AG04450 (cell line): ENCODE measurements at regions not wholly inside any gene's neighbourhood (a gene's known extent, or its start where the extent isn't known, plus 50 kb on each side); places are given as distances from the start of the nearest gene placed in this dataset.

Experiments used
- CTCF ChIA-PET: fragments of 300-600, 350-600 bp; formaldehyde crosslinking; extraction: SDS; loops from one replicate; lab custom pipeline; 2022; ENCODE audit warnings: antibody characterized with exemption, inconsistent platforms; lab: Charles Lee
- POLR2A ChIA-PET: fragments of 350-600 bp; formaldehyde crosslinking; extraction: SDS; loops from one replicate; lab custom pipeline; 2021; ENCODE audit warnings: antibody characterized with exemption, inconsistent platforms; lab: Yijun Ruan, JAX
- DNase-seq: peaks from one replicate; pipeline ENCODE4 v3.0.0-alpha.2; 2011; ENCODE audit warnings: low read depth, low spot score
- H3K27ac ChIP-seq: one replicate; pipeline ENCODE4 v1.5.1; 2012; ENCODE audit warnings: low read depth, low read length, control low read depth
- H3K27me3 ChIP-seq: one replicate; pipeline ENCODE4 v1.6.0; 2012; ENCODE audit warnings: low read length; ENCODE audit not compliant: control insufficient read depth, insufficient read depth
- H3K4me3 ChIP-seq: 2 replicates; pipeline ENCODE4 v1.5.1; 2011; ENCODE audit warnings: mild to moderate bottlenecking, low read depth, low read length, control low read depth
- H3K9me3 ChIP-seq: 2 replicates; pipeline ENCODE4 v1.5.1; 2012; ENCODE audit warnings: low read length; ENCODE audit not compliant: control insufficient read depth, insufficient read depth
- TF ChIP-seq, protein P1 (sequence below): IDR thresholded peaks from 2 replicates; pipeline ENCODE4 v1.5.1; 2011; ENCODE audit warnings: low read depth, low read length, control low read depth, inconsistent platforms

DNA sequence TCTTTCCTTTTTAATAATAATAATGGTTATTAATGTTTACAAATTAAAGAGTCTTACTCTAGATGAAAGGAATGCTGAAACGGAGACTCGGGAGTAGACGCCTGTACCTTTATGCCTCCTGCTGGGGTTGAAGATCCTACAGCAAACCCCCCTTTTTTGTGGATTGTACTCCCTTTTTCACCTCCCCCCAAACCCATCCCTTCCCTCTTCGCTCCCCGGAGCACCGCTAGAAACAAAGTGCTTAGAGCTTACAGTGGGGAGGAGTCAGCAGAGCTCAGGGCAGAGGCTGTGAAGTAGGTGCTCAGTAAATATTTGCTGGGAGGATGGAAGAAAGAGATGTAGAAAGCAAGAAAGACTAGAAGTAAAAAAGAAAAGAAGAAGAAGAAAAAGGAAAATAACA is 169.7 kb downstream of the NXPE2 start:
- ChIA-PET POLR2A (no interaction called here), CTCF (no interaction called here)
- Histone ChIP-seq H3K27me3 (no peaks in the 10 kb centered on the region), H3K9me3 (no peaks in the 10 kb centered on the region), H3K4me3 (no peak overlapping the region), H3K27ac (no peak overlapping the region)
- DNase-seq = no peak
- TF ChIP-seq, protein P1, sequence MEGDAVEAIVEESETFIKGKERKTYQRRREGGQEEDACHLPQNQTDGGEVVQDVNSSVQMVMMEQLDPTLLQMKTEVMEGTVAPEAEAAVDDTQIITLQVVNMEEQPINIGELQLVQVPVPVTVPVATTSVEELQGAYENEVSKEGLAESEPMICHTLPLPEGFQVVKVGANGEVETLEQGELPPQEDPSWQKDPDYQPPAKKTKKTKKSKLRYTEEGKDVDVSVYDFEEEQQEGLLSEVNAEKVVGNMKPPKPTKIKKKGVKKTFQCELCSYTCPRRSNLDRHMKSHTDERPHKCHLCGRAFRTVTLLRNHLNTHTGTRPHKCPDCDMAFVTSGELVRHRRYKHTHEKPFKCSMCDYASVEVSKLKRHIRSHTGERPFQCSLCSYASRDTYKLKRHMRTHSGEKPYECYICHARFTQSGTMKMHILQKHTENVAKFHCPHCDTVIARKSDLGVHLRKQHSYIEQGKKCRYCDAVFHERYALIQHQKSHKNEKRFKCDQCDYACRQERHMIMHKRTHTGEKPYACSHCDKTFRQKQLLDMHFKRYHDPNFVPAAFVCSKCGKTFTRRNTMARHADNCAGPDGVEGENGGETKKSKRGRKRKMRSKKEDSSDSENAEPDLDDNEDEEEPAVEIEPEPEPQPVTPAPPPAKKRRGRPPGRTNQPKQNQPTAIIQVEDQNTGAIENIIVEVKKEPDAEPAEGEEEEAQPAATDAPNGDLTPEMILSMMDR = no peak

DNA sequence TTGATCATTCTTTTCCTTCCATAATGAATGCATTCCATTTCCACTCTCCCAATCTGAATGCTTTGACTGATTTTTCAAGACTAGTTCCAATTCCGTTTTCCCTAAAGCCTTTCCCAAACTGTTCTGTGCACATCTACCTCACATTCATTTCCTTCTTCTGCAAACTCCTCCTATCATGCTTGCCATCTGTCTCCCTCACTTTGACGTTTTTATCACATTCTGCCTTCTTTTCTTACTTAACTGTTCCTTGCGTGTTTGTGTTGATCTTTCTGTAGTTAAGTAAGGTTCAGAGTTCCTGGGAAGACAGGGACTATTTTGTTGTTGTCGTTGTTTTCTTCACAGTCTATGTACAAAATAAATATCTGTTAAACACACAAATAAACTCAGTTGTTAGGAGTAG is 179.0 kb downstream of the NXPE2 start:
- Histone ChIP-seq H3K27ac (no peak overlapping the region), H3K27me3 (no peaks in the 10 kb centered on the region), H3K9me3 (no peaks in the 10 kb centered on the region), H3K4me3 (no peak overlapping the region)
- no peak for DNase-seq
- ChIA-PET CTCF (no interaction called here), POLR2A (no interaction called here)
- TF ChIP-seq, protein P1 = no peak

DNA sequence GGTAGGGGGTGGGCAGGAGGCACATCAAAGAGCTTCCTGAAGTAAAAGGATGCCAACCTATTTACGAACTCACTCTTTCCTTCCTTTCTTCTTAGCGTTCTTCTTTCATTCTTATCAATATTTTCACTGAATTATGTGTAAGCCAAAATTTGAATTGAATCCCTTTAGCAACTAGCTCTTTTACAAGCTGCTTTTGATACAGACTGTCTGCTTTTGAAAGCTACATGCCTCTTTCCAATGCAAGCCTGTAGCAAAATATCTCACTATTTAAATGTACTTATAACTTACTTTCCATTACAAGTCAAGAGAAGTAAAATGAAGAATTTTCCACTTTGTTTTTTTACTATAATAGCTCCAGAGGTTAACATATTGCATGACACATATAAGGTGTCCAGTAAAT is 186.6 kb downstream of the NXPE2 start:
- Histone ChIP-seq H3K27me3 (no peaks in the 10 kb centered on the region), H3K27ac (no peak overlapping the region), H3K4me3 (no peak overlapping the region), H3K9me3 (no peaks in the 10 kb centered on the region; the same call in 1 of the 2 replicates)
- ChIA-PET CTCF (no interaction called here), POLR2A (no interaction called here)
- no peak for DNase-seq
- TF ChIP-seq, protein P1 = no peak

DNA sequence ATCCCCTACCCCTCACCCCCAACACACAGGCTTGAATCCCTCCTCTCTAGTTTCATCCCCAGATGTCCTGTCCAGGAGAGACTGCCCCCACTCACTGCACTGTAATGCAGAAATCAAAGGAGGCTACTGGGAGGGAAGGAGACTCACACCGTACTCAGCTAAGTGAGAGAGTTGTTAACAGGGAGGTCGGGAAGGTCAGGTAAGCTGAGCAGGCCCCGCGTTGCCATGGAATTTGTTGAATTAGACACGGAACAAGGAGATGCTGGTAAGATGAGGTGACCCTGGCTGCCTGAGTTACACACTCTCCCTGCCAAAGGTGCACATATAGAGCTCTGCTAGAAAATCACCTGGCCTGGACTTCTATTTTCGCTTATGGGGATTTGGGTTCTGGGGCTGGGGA is 197.9 kb downstream of the NXPE2 start:
- ChIA-PET POLR2A (no interaction called here), CTCF (interaction anchor here (0.7 kb wide), 1 partner anchor 1103 kb away, joined by 3 read pairs; the partner anchor contains the start of gene ZW10)
- TF ChIP-seq, protein P1 = no peak

DNA sequence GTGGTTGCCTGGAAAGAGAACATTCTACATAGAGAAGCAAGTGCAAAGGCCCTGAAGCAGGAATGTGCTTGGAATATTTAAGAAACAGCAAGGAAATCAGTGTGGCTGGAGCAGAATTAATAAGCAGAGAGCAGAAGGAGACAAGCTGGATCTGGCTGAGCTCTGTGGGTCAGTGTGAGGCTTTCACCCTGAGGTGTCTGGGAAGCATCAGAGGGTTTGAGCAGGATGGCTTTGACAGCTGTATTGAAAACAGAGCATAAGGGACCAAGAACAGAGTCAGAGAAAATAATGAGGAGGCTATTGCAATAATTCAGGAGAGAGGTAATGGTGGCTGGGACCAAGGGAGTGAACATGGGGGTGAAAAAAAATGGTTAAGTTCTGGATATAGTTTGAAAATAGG is 199.6 kb downstream of the NXPE2 start:
- TF ChIP-seq, protein P1 = no peak
- ChIA-PET POLR2A (no interaction called here), CTCF (no interaction called here)
- Histone ChIP-seq H3K27ac (no peak overlapping the region), H3K4me3 (no peak overlapping the region), H3K9me3 (no peaks in the 10 kb centered on the region), H3K27me3 (no peaks in the 10 kb centered on the region)
- no peak for DNase-seq

More for the DNA sequence above, 197.9 kb downstream of the NXPE2 start:
- Histone ChIP-seq H3K27me3 (no peaks in the 10 kb centered on the region), H3K9me3 (no peaks in the 10 kb centered on the region), H3K4me3 (no peak overlapping the region), H3K27ac (no peak overlapping the region)
- no peak for DNase-seq
